ENCODE measurements at regions not wholly inside any gene's neighbourhood (a gene's known extent, or its start where the extent isn't known, plus 50 kb on each side); places are given as distances from the start of the nearest gene placed in this dataset.

- TF ChIP-seq, protein P1, sequence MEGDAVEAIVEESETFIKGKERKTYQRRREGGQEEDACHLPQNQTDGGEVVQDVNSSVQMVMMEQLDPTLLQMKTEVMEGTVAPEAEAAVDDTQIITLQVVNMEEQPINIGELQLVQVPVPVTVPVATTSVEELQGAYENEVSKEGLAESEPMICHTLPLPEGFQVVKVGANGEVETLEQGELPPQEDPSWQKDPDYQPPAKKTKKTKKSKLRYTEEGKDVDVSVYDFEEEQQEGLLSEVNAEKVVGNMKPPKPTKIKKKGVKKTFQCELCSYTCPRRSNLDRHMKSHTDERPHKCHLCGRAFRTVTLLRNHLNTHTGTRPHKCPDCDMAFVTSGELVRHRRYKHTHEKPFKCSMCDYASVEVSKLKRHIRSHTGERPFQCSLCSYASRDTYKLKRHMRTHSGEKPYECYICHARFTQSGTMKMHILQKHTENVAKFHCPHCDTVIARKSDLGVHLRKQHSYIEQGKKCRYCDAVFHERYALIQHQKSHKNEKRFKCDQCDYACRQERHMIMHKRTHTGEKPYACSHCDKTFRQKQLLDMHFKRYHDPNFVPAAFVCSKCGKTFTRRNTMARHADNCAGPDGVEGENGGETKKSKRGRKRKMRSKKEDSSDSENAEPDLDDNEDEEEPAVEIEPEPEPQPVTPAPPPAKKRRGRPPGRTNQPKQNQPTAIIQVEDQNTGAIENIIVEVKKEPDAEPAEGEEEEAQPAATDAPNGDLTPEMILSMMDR (IDR thresholded peaks at IDR 0.05) = no peak
- no peak for TF ChIP-seq POLR2AphosphoS5 (IDR thresholded peaks at IDR 0.05)
- no peak for TF ChIP-seq POLR2A (IDR thresholded peaks at IDR 0.05)
Observed at GRCh38 chr6:25153079-25153478, 126.1 kb upstream of the CARMIL1 start.
